ENCODE measurements at regions not wholly inside any gene's neighbourhood (a gene's known extent, or its start where the extent isn't known, plus 50 kb on each side); places are given as distances from the start of the nearest gene placed in this dataset.

DNA sequence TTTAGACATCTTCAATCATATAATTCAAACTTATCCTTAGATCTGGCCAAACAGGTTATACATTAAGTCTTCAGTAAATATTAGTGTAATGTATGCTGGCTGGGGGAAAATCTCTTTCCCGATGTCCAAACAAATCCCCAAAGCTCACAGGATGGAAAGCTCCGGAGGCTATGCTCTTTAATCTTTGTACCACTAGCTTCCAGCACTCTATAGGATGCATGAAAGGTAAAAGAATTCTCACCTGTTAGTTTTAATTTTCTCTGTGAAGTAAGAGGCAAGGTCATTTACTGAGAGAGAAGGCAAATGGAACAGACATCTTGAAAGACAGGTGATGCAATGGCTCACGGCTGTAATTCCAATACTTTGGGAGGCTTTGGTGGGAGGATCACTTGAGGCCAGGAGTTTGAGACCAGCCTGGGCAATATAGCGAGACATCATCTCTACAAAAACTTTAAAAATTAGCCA is 99.8 kb upstream of the KIF5B start:
- Mint-ChIP-seq H3K4me3 (no peak overlapping the region), H3K27ac (no peak overlapping the region), H3K27me3 (ENCODE audit: low read depth) (peaks cover 7% of the 10 kb centered on the region), H3K36me3 (ENCODE audit: low read depth) (peaks cover 14% of the 10 kb centered on the region), H3K4me1 (ENCODE audit: low read depth) (peaks cover 24% of the 10 kb centered on the region), H3K9me3 (peaks cover 21% of the 10 kb centered on the region)

DNA sequence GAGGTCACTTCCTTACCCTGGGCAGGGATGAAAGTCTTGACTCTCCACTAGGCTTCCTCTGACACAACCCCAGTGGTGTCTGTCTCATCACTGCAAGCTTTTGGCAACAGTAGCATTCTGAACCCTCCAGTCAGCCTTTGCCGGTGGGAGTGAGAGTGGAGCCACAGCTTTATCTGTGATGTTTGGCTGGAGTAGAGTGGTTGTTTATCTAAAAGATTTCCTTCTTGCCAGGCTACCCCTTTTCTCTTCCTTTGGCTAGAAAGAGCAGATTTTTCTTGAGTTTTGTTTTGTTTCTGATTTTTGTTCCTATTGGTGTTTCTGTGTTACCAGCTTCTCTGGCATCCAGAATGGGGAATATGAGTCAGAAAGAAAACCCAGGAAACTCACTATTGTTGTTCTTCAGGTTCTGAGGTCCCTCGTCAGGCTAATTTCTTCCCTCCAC is 98.9 kb upstream of the KIF5B start:
- Mint-ChIP-seq H3K4me1 (ENCODE audit: low read depth) (peaks cover 33% of the 10 kb centered on the region), H3K27me3 (ENCODE audit: low read depth) (peaks cover 7% of the 10 kb centered on the region), H3K36me3 (ENCODE audit: low read depth) (peaks cover 14% of the 10 kb centered on the region), H3K9me3 (peaks cover 21% of the 10 kb centered on the region), H3K4me3 (no peak overlapping the region), H3K27ac (no peak overlapping the region)

DNA sequence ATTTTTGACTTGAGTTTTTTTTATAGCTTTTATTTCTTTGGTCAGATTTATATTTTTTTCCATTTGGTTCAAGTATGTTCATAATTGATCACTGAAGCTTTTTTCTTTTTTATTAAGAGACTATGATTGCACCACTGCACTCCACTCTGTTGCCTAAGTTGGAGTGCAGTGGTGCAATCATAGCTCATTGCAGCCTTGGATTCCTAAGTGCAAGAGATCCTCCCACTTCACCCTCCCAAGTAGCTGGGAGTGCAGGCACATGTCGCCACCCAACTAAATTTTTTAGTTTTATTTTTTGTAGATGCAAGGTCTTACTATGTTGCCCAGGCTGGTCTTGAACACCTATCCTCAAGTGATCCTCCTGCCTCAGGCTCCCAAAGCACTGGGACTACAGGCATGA is 97.7 kb upstream of the KIF5B start:
- peaks cover 44% of the 10 kb centered on the region for H3K4me1 Mint-ChIP-seq (ENCODE audit: low read depth)
- H3K27me3 Mint-ChIP-seq (ENCODE audit: low read depth): peaks cover 7% of the 10 kb centered on the region
- H3K36me3 Mint-ChIP-seq (ENCODE audit: low read depth): peaks cover 14% of the 10 kb centered on the region
- no peak overlapping the region for H3K27ac Mint-ChIP-seq
- H3K9me3 Mint-ChIP-seq: peaks cover 21% of the 10 kb centered on the region
- no peak overlapping the region for H3K4me3 Mint-ChIP-seq

DNA sequence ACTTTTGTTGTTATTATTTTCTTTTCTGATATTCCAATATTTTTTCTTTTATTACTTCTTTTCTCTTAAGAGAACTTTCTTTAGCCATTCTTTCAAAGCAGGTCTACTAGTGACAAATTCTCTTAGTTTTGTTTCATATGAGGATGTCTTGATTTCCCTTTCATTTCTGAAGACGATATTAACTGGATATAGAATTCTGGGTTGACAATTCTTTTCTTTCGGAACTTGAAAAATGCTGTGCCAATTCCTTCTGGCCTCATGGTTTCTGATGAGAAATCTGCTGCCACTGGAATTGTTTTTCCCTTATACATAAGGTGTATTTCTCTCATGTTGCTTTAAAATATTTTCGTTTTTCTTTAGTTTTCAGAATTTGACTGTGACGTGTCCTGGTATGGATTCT is 97.0 kb upstream of the KIF5B start:
- Mint-ChIP-seq H3K27ac (no peak overlapping the region), H3K27me3 (ENCODE audit: low read depth) (peaks cover 7% of the 10 kb centered on the region)

DNA sequence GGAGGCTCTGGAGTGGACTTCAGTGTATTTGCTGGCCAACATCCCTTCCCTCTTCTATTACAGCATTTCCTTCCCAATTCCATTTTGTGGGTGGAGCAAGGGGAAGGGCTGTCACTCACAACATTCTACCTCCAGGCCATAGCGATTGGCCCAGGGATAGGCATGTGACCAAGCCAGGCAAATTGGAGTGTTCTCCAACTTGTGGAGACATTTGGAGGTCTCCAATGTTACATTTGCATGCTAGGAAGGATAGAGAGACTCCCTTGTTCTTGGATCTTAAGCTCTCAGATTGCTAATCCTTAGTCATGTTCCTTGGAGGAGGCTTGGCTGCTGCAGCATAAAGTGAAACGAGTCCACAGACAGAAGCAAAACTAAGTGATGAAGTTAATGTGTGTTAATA is 95.6 kb upstream of the KIF5B start:
- peak overlapping the region; percentile 88 for H3K27ac Mint-ChIP-seq
- no peak overlapping the region for H3K4me3 Mint-ChIP-seq
- peaks cover 17% of the 10 kb centered on the region for H3K36me3 Mint-ChIP-seq (ENCODE audit: low read depth)
- peaks cover 24% of the 10 kb centered on the region for H3K9me3 Mint-ChIP-seq
- H3K4me1 Mint-ChIP-seq (ENCODE audit: low read depth): peaks cover 48% of the 10 kb centered on the region
- H3K27me3 Mint-ChIP-seq (ENCODE audit: low read depth): peaks cover 7% of the 10 kb centered on the region

More for the DNA sequence above, 97.0 kb upstream of the KIF5B start:
- H3K4me3 Mint-ChIP-seq: no peak overlapping the region
- peaks cover 14% of the 10 kb centered on the region for H3K36me3 Mint-ChIP-seq (ENCODE audit: low read depth)
- peaks cover 21% of the 10 kb centered on the region for H3K9me3 Mint-ChIP-seq
- H3K4me1 Mint-ChIP-seq (ENCODE audit: low read depth): peaks cover 45% of the 10 kb centered on the region

DNA sequence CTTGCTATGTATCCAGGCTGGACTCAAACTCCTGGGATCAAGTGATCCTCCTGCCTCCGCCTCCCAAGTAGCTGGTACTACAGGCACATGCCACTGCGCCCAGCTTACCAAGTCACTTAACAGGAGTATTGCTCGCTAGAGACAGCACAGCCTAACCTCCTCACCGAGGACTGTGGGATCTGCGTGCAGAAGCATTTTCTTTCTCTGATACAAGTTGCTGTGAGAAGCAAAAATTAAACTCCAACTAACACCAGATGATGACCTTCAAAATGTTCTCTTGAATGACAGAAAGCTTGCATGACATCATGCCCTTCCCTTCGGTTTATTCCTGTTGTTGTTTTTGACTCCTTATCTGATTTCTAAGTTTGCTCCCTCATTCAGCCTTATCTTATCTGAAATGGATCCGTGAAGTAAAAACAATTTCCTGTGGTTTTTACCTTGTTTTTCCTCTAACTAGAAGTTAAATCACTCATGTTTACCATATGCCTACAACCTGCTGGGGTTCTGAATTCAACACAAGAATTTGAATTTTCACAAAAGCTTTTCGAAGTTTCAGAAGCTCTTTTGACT is 94.4 kb upstream of the KIF5B start:
- Mint-ChIP-seq H3K27me3 (ENCODE audit: low read depth) (peaks cover under 1% of the 10 kb centered on the region), H3K27ac (peak overlapping the region; percentile 88), H3K9me3 (peaks cover 24% of the 10 kb centered on the region), H3K36me3 (ENCODE audit: low read depth) (peaks cover 17% of the 10 kb centered on the region), H3K4me3 (peak overlapping the region; percentile 56), H3K4me1 (ENCODE audit: low read depth) (peaks cover 51% of the 10 kb centered on the region)

DNA sequence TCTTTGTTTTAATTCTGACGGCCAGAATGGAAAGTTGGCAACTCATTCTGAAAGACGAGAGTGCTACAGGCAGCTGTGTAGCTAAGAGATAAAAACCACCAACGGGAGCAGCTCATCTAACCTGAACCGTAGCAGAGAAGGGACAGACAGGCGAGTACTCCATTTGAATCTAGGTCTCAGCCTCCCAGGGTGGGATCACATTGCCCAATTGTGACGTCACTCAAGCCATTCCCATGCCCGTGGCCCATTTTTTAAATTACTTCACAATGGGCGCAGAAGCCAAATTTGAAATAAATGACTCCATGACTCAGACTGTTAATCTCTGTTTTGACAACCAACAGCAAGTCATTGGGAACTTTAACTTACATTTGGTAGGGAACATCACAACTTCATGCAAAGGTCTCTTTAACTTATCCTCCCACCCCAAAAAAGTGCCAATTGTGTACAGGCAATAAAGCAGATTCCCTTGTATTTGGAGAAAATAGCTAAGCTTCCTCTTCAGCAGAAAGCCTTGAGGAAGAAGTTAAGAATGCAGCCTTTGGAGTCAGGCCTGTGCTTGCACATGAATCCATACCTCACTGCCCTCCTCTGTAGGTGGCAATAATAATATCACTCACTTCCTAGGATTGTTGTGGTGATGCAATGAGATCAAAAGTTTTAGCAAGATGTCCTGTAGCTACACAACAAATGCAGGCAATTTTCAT is 93.2 kb upstream of the KIF5B start:
- H3K4me3 Mint-ChIP-seq: peak overlapping the region; percentile 57
- H3K27me3 Mint-ChIP-seq (ENCODE audit: low read depth): no peaks in the 10 kb centered on the region
- peaks cover 18% of the 10 kb centered on the region for H3K9me3 Mint-ChIP-seq
- peaks cover 12% of the 10 kb centered on the region for H3K36me3 Mint-ChIP-seq (ENCODE audit: low read depth)
- peak overlapping the region; percentile 87 for H3K27ac Mint-ChIP-seq
- peaks cover 44% of the 10 kb centered on the region for H3K4me1 Mint-ChIP-seq (ENCODE audit: low read depth)

DNA sequence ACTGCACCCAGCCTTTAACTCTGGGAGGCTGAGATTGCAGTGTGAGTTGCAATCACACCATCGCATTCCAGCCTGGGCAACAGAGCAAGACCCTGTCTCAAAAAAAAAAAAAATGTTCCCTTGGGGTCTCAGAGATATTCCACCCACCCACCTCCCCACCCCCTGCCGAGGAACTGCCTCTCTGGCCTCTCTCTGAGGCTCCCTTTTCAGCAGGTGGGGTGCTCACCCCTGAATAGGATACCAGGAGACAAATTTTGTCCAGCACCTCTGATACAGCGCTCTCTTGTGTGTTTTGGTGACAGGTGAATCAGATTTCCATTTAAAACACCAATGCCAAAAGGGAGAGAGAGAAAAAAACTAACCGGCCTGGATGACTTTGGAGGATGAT is 92.6 kb upstream of the KIF5B start:
- Mint-ChIP-seq H3K4me3 (peak overlapping the region; percentile 57), H3K27me3 (ENCODE audit: low read depth) (no peaks in the 10 kb centered on the region), H3K9me3 (peaks cover 18% of the 10 kb centered on the region), H3K36me3 (ENCODE audit: low read depth) (peaks cover 12% of the 10 kb centered on the region), H3K27ac (peak overlapping the region; percentile 87), H3K4me1 (ENCODE audit: low read depth) (peaks cover 44% of the 10 kb centered on the region)

DNA sequence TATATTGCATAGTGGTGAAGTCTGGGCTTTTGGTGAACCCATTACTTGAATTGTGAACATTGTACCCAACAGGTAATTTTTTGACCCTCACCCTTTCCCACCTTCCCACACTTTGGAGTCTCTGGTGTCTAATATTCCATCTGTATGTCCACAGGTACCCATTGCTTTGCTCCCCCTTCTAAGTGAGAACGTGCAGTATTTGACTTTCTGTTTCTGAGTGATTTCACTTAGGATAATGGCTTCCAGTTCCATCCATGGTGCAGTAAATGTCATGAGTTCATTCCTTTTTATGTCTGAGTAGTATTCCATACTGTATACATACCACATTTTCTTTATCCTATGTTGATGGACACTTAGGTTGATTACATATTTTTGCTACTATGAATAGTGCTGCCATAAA is 91.5 kb upstream of the KIF5B start:
- Mint-ChIP-seq H3K4me3 (no peak overlapping the region), H3K9me3 (peaks cover 7% of the 10 kb centered on the region), H3K4me1 (ENCODE audit: low read depth) (peaks cover 39% of the 10 kb centered on the region), H3K36me3 (ENCODE audit: low read depth) (peaks cover 8% of the 10 kb centered on the region), H3K27ac (no peak overlapping the region), H3K27me3 (ENCODE audit: low read depth) (no peaks in the 10 kb centered on the region)

DNA sequence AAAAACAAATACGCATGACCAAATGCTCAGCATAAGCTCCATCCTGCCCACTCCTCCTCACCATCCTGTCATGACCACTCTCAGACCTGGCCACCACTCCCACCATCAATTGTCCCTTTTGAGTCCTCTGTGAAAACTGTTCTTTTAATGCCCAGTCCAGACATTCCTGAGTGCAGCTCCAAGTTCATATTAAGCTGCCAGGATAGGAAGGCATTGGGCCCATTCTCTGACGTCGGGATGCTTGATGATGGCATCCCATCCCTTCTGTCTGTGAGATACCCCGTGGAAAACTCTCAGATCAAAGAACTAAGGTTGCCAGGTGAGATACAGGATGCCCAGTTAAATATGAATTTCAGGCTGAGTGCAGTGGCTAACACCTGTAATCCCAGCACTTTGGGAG is 89.9 kb upstream of the KIF5B start:
- Mint-ChIP-seq H3K27me3 (ENCODE audit: low read depth) (no peaks in the 10 kb centered on the region), H3K36me3 (ENCODE audit: low read depth) (peaks cover 3% of the 10 kb centered on the region), H3K4me1 (ENCODE audit: low read depth) (peaks cover 28% of the 10 kb centered on the region), H3K9me3 (peaks cover 3% of the 10 kb centered on the region), H3K27ac (no peak overlapping the region), H3K4me3 (no peak overlapping the region)

DNA sequence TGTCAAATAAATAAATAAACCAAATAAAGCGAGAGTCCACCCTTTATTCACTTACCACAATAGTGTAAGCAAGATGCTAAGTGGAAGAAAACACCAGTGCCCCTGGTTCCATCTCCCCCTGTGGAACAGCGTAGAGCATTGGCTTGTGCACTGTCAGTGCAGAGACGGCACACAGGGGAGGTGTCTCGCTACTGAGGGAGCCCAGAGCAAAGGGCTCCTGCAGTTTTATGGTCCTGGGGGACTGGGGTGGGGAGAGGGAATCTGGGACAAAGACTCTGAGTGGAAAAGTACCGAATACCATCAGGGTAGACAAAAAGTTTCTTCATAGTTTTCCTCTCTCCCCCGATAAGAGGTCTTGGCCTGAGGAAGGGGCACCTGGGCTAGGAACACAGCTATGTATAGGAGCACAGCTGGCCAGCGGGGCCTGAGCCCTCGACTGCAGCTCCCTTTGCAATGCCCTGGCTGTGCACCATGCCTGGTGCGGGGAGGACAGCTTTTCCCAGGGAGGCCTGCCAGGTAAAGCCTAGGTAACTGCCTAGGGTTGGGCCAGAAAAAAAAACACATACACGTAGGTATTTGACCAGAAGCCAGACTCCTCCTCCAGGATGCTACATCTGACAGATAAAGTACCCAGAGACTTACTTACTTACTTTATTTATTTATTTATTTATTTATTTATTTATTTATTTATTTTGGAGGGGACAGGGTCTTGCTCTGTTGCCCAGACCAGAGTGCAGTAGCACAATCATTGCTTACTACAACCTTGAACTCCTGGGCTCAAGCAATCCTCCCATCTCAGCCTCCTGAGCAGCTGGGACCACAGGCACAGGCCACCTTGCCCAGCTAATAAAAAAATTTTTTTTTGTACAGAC is 88.8 kb upstream of the KIF5B start:
- peaks cover 20% of the 10 kb centered on the region for H3K4me1 Mint-ChIP-seq (ENCODE audit: low read depth)
- peaks cover 3% of the 10 kb centered on the region for H3K9me3 Mint-ChIP-seq
- H3K27me3 Mint-ChIP-seq (ENCODE audit: low read depth): no peaks in the 10 kb centered on the region
- H3K4me3 Mint-ChIP-seq: no peak overlapping the region
- no peak overlapping the region for H3K27ac Mint-ChIP-seq
- peaks cover 3% of the 10 kb centered on the region for H3K36me3 Mint-ChIP-seq (ENCODE audit: low read depth)

DNA sequence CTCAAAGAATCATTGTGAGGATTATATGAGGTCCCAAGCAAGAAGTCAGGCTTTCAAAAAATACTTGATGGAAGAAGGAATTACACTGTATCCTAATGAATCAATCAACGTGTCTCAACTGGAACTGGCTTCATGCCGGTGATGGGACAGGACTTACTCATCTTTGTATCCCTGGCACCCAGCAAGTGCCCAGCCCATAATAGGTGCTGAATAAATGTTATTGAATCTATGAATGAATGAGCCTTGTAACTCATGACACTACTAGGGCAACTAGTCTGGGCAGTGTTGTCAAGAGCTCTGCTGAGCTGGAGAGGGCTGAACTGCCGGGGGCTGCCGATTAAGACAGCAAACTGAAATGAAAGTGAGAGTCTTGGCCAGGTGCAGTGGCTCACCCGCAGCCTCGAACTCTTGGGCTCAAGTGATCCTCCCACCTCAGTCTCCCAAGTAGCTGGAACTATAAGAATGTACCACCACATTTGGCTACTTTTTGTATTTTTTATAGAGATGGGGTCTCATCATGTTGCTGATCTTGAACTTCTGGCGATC is 87.2 kb upstream of the KIF5B start:
- no peaks in the 10 kb centered on the region for H3K27me3 Mint-ChIP-seq (ENCODE audit: low read depth)
- H3K4me1 Mint-ChIP-seq (ENCODE audit: low read depth): peaks cover 13% of the 10 kb centered on the region
- H3K36me3 Mint-ChIP-seq (ENCODE audit: low read depth): peaks cover 3% of the 10 kb centered on the region
- no peak overlapping the region for H3K4me3 Mint-ChIP-seq
- no peak overlapping the region for H3K27ac Mint-ChIP-seq
- H3K9me3 Mint-ChIP-seq: peaks cover 3% of the 10 kb centered on the region

DNA sequence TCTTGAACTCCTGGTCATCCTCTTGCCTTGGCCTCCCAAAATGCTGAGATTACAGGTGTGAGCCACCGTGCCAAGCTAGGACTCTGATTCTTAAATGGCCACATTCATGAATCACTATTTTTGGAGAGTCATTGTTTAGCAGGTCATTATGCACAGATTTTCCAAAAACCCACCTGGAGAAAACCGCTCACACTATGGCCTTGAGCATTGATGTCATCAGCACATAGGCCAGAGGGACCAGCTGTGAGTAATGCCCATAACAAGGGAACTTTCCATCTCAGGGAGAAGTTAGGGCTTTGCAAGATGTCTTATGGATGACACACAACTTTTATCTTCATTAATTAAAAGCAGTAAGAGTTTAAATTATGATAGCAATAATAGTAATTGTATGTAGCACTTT is 86.4 kb upstream of the KIF5B start:
- Mint-ChIP-seq H3K27me3 (ENCODE audit: low read depth) (no peaks in the 10 kb centered on the region), H3K4me3 (no peak overlapping the region), H3K27ac (no peak overlapping the region), H3K9me3 (no peaks in the 10 kb centered on the region), H3K4me1 (ENCODE audit: low read depth) (peaks cover 10% of the 10 kb centered on the region), H3K36me3 (ENCODE audit: low read depth) (peaks cover under 1% of the 10 kb centered on the region)

DNA sequence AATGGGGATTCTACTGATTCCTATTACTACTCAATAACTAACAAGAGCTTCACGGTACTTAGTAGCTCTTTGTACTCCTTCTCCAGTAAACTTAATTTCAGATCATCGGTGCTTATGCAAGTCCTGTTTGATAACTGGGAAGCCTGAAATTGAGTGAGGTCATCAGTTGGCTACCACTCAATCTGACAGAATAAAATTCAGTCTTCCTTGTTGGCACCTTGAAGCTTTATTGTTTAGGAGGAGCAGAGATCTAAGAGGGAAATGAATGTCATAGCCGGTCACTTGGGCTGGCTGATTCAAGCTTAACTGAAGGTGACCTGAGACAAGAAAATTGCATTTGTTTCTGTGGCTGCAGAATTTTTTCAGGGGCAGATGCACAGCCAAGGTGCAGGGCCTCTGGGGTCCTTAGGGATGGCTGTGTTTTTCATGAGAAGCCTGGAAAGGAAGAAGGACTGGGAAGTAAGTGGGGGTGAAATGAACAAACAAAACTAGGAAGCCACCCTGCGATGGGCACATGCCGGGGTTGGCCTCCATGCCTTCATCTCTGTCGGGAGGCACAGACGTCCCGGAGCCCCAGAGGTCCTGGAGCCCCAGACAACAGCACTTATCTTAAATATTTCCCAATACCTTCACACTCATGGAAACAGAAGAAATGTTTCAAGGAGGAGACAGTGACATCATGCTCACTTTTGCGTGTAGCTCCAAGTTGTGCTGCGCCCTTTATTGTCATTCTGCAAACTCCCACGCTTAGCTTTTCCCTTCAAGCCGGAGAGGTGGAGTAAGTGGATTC is 85.0 kb upstream of the KIF5B start:
- H3K27ac Mint-ChIP-seq: no peak overlapping the region
- no peaks in the 10 kb centered on the region for H3K27me3 Mint-ChIP-seq (ENCODE audit: low read depth)
- H3K4me3 Mint-ChIP-seq: no peak overlapping the region
- H3K36me3 Mint-ChIP-seq (ENCODE audit: low read depth): no peaks in the 10 kb centered on the region
- no peaks in the 10 kb centered on the region for H3K9me3 Mint-ChIP-seq
- H3K4me1 Mint-ChIP-seq (ENCODE audit: low read depth): peaks cover 10% of the 10 kb centered on the region

All from T-helper 1 cell treated with Interleukin-12 subunit alpha and Interleukin-12 subunit beta and Interleukin-4 antibody, amounts not matched to agents 30 μg/mL and 1 μg/mL, for 36 hours (primary cell).